ENCODE measurements at regions not wholly inside any gene's neighbourhood (a gene's known extent, or its start where the extent isn't known, plus 50 kb on each side); places are given as distances from the start of the nearest gene placed in this dataset.
"Not testable (repeated sequence)": the region's sequence is repeated elsewhere in the genome, so short reads cannot be mapped to it uniquely, and the experiment has no call there.

- Mint-ChIP-seq H3K9me3 (no peaks in the 10 kb centered on the region), H3K36me3 (no peaks in the 10 kb centered on the region), H3K27me3 (no peaks in the 10 kb centered on the region), H3K4me1 (ENCODE audit: unreplicated experiment) (peaks cover 18% of the 10 kb centered on the region), H3K27ac (no peak overlapping the region), H3K4me3 (no peak overlapping the region)
- TF ChIP-seq CTCF (conservative IDR thresholded peaks at IDR 0.05), result peak; percentile 77
- no peak for DNase-seq (ENCODE audit: extremely low spot score, unreplicated experiment)
Observed at GRCh38 chr4:150010525-150011126, 67.6 kb upstream of the DCLK2 start.

GRCh38 chr4:150012851-150013360 lies 65.3 kb upstream of the DCLK2 start:
- H3K9me3 Mint-ChIP-seq, result peaks cover 4% of the 10 kb centered on the region
- no peak for DNase-seq (ENCODE audit: extremely low spot score, unreplicated experiment)
- H3K27me3 Mint-ChIP-seq, result peaks cover 7% of the 10 kb centered on the region
- H3K4me3 Mint-ChIP-seq, result no peak overlapping the region
- H3K27ac Mint-ChIP-seq, result no peak overlapping the region
- H3K4me1 Mint-ChIP-seq (ENCODE audit: unreplicated experiment), result peaks cover 10% of the 10 kb centered on the region
- no peaks in the 10 kb centered on the region for H3K36me3 Mint-ChIP-seq
- TF ChIP-seq CTCF (conservative IDR thresholded peaks at IDR 0.05), result no peak

GRCh38 chr4:150015910-150016309 lies 62.3 kb upstream of the DCLK2 start:
- not testable (repeated sequence) for H3K4me1 Mint-ChIP-seq (ENCODE audit: unreplicated experiment); H3K36me3 Mint-ChIP-seq; H3K27me3 Mint-ChIP-seq; H3K4me3 Mint-ChIP-seq; H3K9me3 Mint-ChIP-seq; DNase-seq (ENCODE audit: extremely low spot score, unreplicated experiment); H3K27ac Mint-ChIP-seq

- not testable (repeated sequence) for H3K4me1 Mint-ChIP-seq (ENCODE audit: unreplicated experiment); H3K4me3 Mint-ChIP-seq; H3K9me3 Mint-ChIP-seq; H3K36me3 Mint-ChIP-seq; DNase-seq (ENCODE audit: extremely low spot score, unreplicated experiment); H3K27me3 Mint-ChIP-seq; H3K27ac Mint-ChIP-seq
Observed at GRCh38 chr4:150016621-150017020, 61.6 kb upstream of the DCLK2 start.

- Mint-ChIP-seq H3K4me3 (no peak overlapping the region), H3K36me3 (no peaks in the 10 kb centered on the region), H3K27ac (no peak overlapping the region), H3K4me1 (ENCODE audit: unreplicated experiment) (peaks cover 7% of the 10 kb centered on the region), H3K9me3 (peaks cover 5% of the 10 kb centered on the region), H3K27me3 (peaks cover 10% of the 10 kb centered on the region)
- no peak for DNase-seq (ENCODE audit: extremely low spot score, unreplicated experiment)
- no peak for TF ChIP-seq CTCF (conservative IDR thresholded peaks at IDR 0.05)
Observed at GRCh38 chr4:150018257-150018656, 60.0 kb upstream of the DCLK2 start.

- Mint-ChIP-seq H3K27ac (no peak overlapping the region), H3K4me1 (ENCODE audit: unreplicated experiment) (no peaks in the 10 kb centered on the region), H3K9me3 (peaks cover 10% of the 10 kb centered on the region), H3K36me3 (no peaks in the 10 kb centered on the region), H3K27me3 (peaks cover 8% of the 10 kb centered on the region), H3K4me3 (no peak overlapping the region)
- TF ChIP-seq CTCF (conservative IDR thresholded peaks at IDR 0.05), result no peak
- no peak for DNase-seq (ENCODE audit: extremely low spot score, unreplicated experiment)
Observed at GRCh38 chr4:150021483-150021882, 56.8 kb upstream of the DCLK2 start.

- Mint-ChIP-seq H3K36me3 (no peaks in the 10 kb centered on the region), H3K4me3 (no peak overlapping the region), H3K4me1 (ENCODE audit: unreplicated experiment) (no peaks in the 10 kb centered on the region), H3K27me3 (peaks cover 3% of the 10 kb centered on the region), H3K27ac (no peak overlapping the region), H3K9me3 (peaks cover 15% of the 10 kb centered on the region)
- DNase-seq (ENCODE audit: extremely low spot score, unreplicated experiment), result no peak
- no peak for TF ChIP-seq CTCF (conservative IDR thresholded peaks at IDR 0.05)
Observed at GRCh38 chr4:150023489-150023888, 54.8 kb upstream of the DCLK2 start.

- not testable (repeated sequence) for H3K4me3 Mint-ChIP-seq; H3K36me3 Mint-ChIP-seq; H3K27me3 Mint-ChIP-seq; H3K27ac Mint-ChIP-seq; DNase-seq (ENCODE audit: extremely low spot score, unreplicated experiment); H3K4me1 Mint-ChIP-seq (ENCODE audit: unreplicated experiment)
- peaks cover 15% of the 10 kb centered on the region for H3K9me3 Mint-ChIP-seq
Observed at GRCh38 chr4:150026987-150027386, 51.3 kb upstream of the DCLK2 start.

Measured in type B pancreatic cell (in vitro differentiated cells).